IMR-90 (cell line): ENCODE measurements at regions not wholly inside any gene's neighbourhood (a gene's known extent, or its start where the extent isn't known, plus 50 kb on each side); places are given as distances from the start of the nearest gene placed in this dataset.

Experiments used
- ATAC-seq: fragments of 200-7000 bp; cut with Tn5 transposase; 2 replicates; pipeline ENCODE4 v1.9.1; 2020; ENCODE audit warnings: low read depth, mild to moderate bottlenecking, moderate library complexity
- BruUV-seq: library from RNA; stranded (reverse); fragments of 400-500 nt; replicated peaks from 2 replicates; lab custom pipeline; 2021; lab: Mats Ljungman, UMichigan
- CTCF ChIA-PET: fragments of 300-600 bp; formaldehyde crosslinking; extraction: SDS; loops from one replicate; lab custom pipeline; 2021; ENCODE audit warnings: antibody characterized with exemption; lab: Yijun Ruan, JAX
- POLR2A ChIA-PET: fragments of 300-600 bp; sonication (Branson Sonifier 250); formaldehyde crosslinking; loops from one replicate; lab custom pipeline; 2022; ENCODE audit warnings: antibody characterized with exemption; ENCODE audit not compliant: unreplicated experiment; lab: Charles Lee
- DNase-seq: peaks from one replicate; pipeline ENCODE4 v3.0.0; 2013
- H2AFZ ChIP-seq: replicated peaks from 2 replicates; pipeline ENCODE3; 2013; ENCODE audit warnings: low read length, mild to moderate bottlenecking; ENCODE audit not compliant: poor library complexity
- H2AK5ac ChIP-seq: 2 replicates; pipeline ENCODE4 v1.6.1; 2013; ENCODE audit warnings: low read depth, low read length, inconsistent platforms
- H2AK9ac ChIP-seq: replicated peaks from 2 replicates; pipeline ENCODE3; 2013; ENCODE audit warnings: mild to moderate bottlenecking, low read depth, low read length, moderate library complexity; ENCODE audit not compliant: poor library complexity
- H2BK120ac ChIP-seq: 2 replicates; pipeline ENCODE4 v1.6.1; 2013; ENCODE audit warnings: low read depth, low read length, inconsistent platforms
- H2BK15ac ChIP-seq: 3 replicates; pipeline ENCODE4 v1.6.1; 2013; ENCODE audit warnings: low read depth, low read length, inconsistent platforms
- H2BK20ac ChIP-seq: 2 replicates; pipeline ENCODE4 v1.6.1; 2013; ENCODE audit warnings: low read depth, mild to moderate bottlenecking, inconsistent platforms, low read length, moderate library complexity
- H2BK5ac ChIP-seq: 2 replicates; pipeline ENCODE4 v1.6.1; 2013; ENCODE audit warnings: mild to moderate bottlenecking, low read depth, low read length, inconsistent platforms; ENCODE audit not compliant: poor library complexity, severe bottlenecking
- H3K14ac ChIP-seq: replicated peaks from 2 replicates; pipeline ENCODE4 v1.6.1; 2013; ENCODE audit warnings: low read depth, low read length, inconsistent platforms
- H3K18ac ChIP-seq: 2 replicates; pipeline ENCODE4 v1.6.1; 2013; ENCODE audit warnings: low read depth, low read length, control low read depth
- H3K23ac ChIP-seq: 2 replicates; pipeline ENCODE4 v1.6.1; 2013; ENCODE audit warnings: low read depth, low read length, inconsistent platforms
- H3K27ac ChIP-seq: 2 replicates; pipeline ENCODE4 v1.5.1; 2013; ENCODE audit warnings: mild to moderate bottlenecking, control low read depth, low read length; ENCODE audit not compliant: insufficient read depth
- H3K27me3 ChIP-seq: 2 replicates; pipeline ENCODE4 v1.6.1; 2013; ENCODE audit warnings: low read length; ENCODE audit not compliant: control insufficient read depth, insufficient read depth
- H3K36me3 ChIP-seq: 2 replicates; pipeline ENCODE4 v1.6.1; 2013; ENCODE audit warnings: low read length, mixed read lengths; ENCODE audit not compliant: control insufficient read depth, insufficient read depth
- H3K4ac ChIP-seq: 2 replicates; pipeline ENCODE4 v1.6.1; 2013; ENCODE audit warnings: low read depth, low read length, inconsistent platforms
- H3K4me1 ChIP-seq: 2 replicates; pipeline ENCODE4 v1.6.1; 2013; ENCODE audit warnings: low read length, mixed read lengths; ENCODE audit not compliant: control insufficient read depth, insufficient read depth
- H3K4me2 ChIP-seq: 2 replicates; pipeline ENCODE4 v1.6.1; 2013; ENCODE audit warnings: low read depth, mild to moderate bottlenecking, control low read depth, low read length, moderate library complexity
- H3K4me3 ChIP-seq: 2 replicates; pipeline ENCODE4 v1.5.1; 2013; ENCODE audit warnings: low read depth, mild to moderate bottlenecking, control low read depth, low read length, moderate library complexity; ENCODE audit not compliant: insufficient read depth
- H3K56ac ChIP-seq: 2 replicates; pipeline ENCODE4 v1.6.1; 2013; ENCODE audit warnings: low read length, inconsistent platforms; ENCODE audit not compliant: insufficient read depth; ENCODE audit errors: extremely low read depth
- H3K79me1 ChIP-seq, 2 experiments: 2 replicates each; pipeline ENCODE4 v1.6.1; 2013; ENCODE audit warnings: low read length in 2 of 2, inconsistent platforms in 1 of 2, low read depth in 1 of 2
- H3K9ac ChIP-seq: 2 replicates; pipeline ENCODE4 v1.6.1; 2013; ENCODE audit warnings: low read depth, low read length, control low read depth
- H3K9me1 ChIP-seq: 2 replicates; pipeline ENCODE4 v1.6.1; 2013; ENCODE audit warnings: low read length, inconsistent platforms; ENCODE audit not compliant: insufficient read depth
- H3K9me3 ChIP-seq: 2 replicates; pipeline ENCODE4 v1.6.1; 2013; ENCODE audit warnings: low read length; ENCODE audit not compliant: control insufficient read depth, insufficient read depth
- H4K20me1 ChIP-seq: 2 replicates; pipeline ENCODE4 v1.6.1; 2013; ENCODE audit warnings: low read length, inconsistent platforms; ENCODE audit not compliant: insufficient read depth
- H4K5ac ChIP-seq: 2 replicates; pipeline ENCODE4 v1.6.1; 2013; ENCODE audit warnings: mild to moderate bottlenecking, low read depth, low read length, control low read depth
- H4K8ac ChIP-seq, 2 experiments: 2 replicates each; pipeline ENCODE4 v1.6.1; 2013; ENCODE audit warnings: low read depth in 2 of 2, low read length in 2 of 2, control low read depth in 1 of 2, inconsistent platforms in 1 of 2
- H4K91ac ChIP-seq: 2 replicates; pipeline ENCODE4 v1.6.1; 2013; ENCODE audit warnings: low read depth, low read length, inconsistent platforms; ENCODE audit not compliant: insufficient read depth
- BHLHE40 ChIP-seq: fragments of 150-350 bp; IDR thresholded peaks from 2 replicates; pipeline ENCODE4 v1.6.1; 2016; ENCODE audit warnings: mild to moderate bottlenecking, low read depth, low read length
- CEBPB ChIP-seq: IDR thresholded peaks from 2 replicates; pipeline ENCODE4 v1.6.1; 2012; ENCODE audit warnings: low read depth, low read length, improper control_type of control experiment
- CHD1 ChIP-seq: IDR thresholded peaks from 2 replicates; pipeline ENCODE4 v1.6.1; 2012; ENCODE audit warnings: low read depth, low read length, improper control_type of control experiment
- FOS ChIP-seq: fragments of 150-350 bp; IDR thresholded peaks from 2 replicates; pipeline ENCODE4 v1.6.1; 2016; ENCODE audit warnings: low read depth, low read length
- MAFK ChIP-seq: IDR thresholded peaks from 2 replicates; pipeline ENCODE4 v1.6.1; 2012; ENCODE audit warnings: low read depth, low read length, improper control_type of control experiment
- MAZ ChIP-seq: IDR thresholded peaks from 2 replicates; pipeline ENCODE4 v1.6.1; 2012; ENCODE audit warnings: low read depth, mild to moderate bottlenecking, low read length, improper control_type of control experiment, moderate library complexity, borderline replicate concordance
- MXI1 ChIP-seq: IDR thresholded peaks from 2 replicates; pipeline ENCODE4 v1.6.1; 2012; ENCODE audit warnings: low read depth, mild to moderate bottlenecking, low read length, moderate library complexity, borderline replicate concordance
- NFE2L2 ChIP-seq: fragments of 150-350 bp; IDR thresholded peaks from 2 replicates; pipeline ENCODE4 v1.6.1; 2016; ENCODE audit warnings: low read depth, mild to moderate bottlenecking, low read length
- POLR2A ChIP-seq: IDR thresholded peaks from 2 replicates; pipeline ENCODE4 v1.6.1; 2012; ENCODE audit warnings: mild to moderate bottlenecking, low read depth, low read length
- RAD21 ChIP-seq: IDR thresholded peaks from 2 replicates; pipeline ENCODE4 v1.6.1; 2012; ENCODE audit warnings: low read length, improper control_type of control experiment
- RCOR1 ChIP-seq: IDR thresholded peaks from 2 replicates; pipeline ENCODE4 v1.6.1; 2012; ENCODE audit warnings: mild to moderate bottlenecking, low read length, improper control_type of control experiment; ENCODE audit not compliant: insufficient replicate concordance
- RFX5 ChIP-seq: IDR thresholded peaks from 2 replicates; pipeline ENCODE4 v1.8.0; 2012; ENCODE audit warnings: low read depth, mild to moderate bottlenecking, low read length, moderate library complexity
- whole genome bisulfite sequencing, 2 experiments: methylation state at CpG; one replicate each; pipeline versions ENCODE4 v1.1.5 to v1.1.7; 2013; ENCODE audit warnings: missing lambda C conversion rate in 2 of 2; ENCODE audit not compliant: insufficient read length in 1 of 2; ENCODE audit errors: extremely low coverage in 2 of 2; 5-methylcytosine and 5-hydroxymethylcytosine counted together
- dilution Hi-C: fragments of 300-500 bp; cut with HindIII; formaldehyde crosslinking; loops from one replicate; pipeline ENCODE4 v1.14.3; 2018; ENCODE audit warnings: low sequenced_read_pairs; ENCODE audit not compliant: unreplicated experiment
- in situ Hi-C: fragments of 300-500 bp; cut with MboI; formaldehyde crosslinking; loops from 3 replicates; pipeline ENCODE4 v1.14.3; 2019; ENCODE audit warnings: low sequenced_read_pairs, inconsistent platforms, mixed read lengths
- intact Hi-C: fragments of 100-400 bp; cut with micrococcal nuclease; formaldehyde crosslinking; loops from 2 replicates; pipeline ENCODE4 v1.10.0; 2022
- TF ChIP-seq, protein P1 (sequence below): conservative IDR thresholded peaks from 2 replicates; pipeline ENCODE4 v1.5.1; 2012; ENCODE audit warnings: mild to moderate bottlenecking, low read depth, low read length, improper control_type of control experiment
- TF ChIP-seq, protein P2 (sequence below): fragments of 150-350 bp; IDR thresholded peaks from 2 replicates; pipeline ENCODE4 v1.6.1; 2016; ENCODE audit warnings: low read depth, mild to moderate bottlenecking, low read length, moderate library complexity, borderline replicate concordance
- TF ChIP-seq, protein P3 (sequence below): fragments of 150-350 bp; IDR thresholded peaks from 2 replicates; pipeline ENCODE4 v1.6.1; 2017; ENCODE audit warnings: mild to moderate bottlenecking, antibody characterized with exemption, low read length, low read depth

DNA sequence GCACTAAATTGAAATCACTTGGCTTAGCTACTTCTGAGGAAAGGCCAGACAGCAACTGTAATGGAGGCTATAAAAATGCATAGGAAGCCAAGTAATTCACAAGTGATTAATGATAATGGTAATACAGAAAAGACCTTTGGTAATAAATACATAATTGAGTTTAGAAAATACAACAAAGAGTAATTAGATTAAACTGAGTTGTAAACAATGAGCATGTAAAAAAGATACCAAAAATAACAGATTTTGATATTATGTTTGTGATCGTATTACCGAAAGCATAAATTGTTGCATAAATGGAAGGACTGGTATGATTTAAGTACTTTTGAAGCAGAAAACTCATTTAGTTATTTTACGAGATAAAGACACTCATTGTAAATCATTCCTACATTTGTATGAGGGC lies 556.7 kb upstream of the TMPRSS15 start:
- in situ Hi-C loops (no loop called here), intact Hi-C loops (no loop called here), dilution Hi-C loops (no loop called here)
- no TSS peak for BruUV-seq
- ATAC-seq (no peak), DNase-seq (no peak)
- Histone ChIP-seq H4K20me1 (no peaks in the 10 kb centered on the region), H4K5ac (no peak overlapping the region), H2AFZ (no peak overlapping the region), H4K91ac (no peak overlapping the region), H3K79me1 (no peaks in the 10 kb centered on the region), H3K9me1 (no peaks in the 10 kb centered on the region), H3K27me3 (no peaks in the 10 kb centered on the region), H3K9ac (no peak overlapping the region), H3K27ac (no peak overlapping the region), H2BK5ac (no peak overlapping the region), H3K4ac (no peak overlapping the region), H3K14ac (no peak overlapping the region), H2AK9ac (no peak overlapping the region), H3K4me2 (no peak overlapping the region), H3K56ac (no peak overlapping the region), H2AK5ac (no peak overlapping the region), H2BK15ac (no peak overlapping the region), H3K9me3 (peaks cover 6% of the 10 kb centered on the region), H4K8ac (no peak overlapping the region), H3K4me3 (no peak overlapping the region), H3K4me1 (no peaks in the 10 kb centered on the region), H2BK20ac (no peak overlapping the region), H3K36me3 (no peaks in the 10 kb centered on the region), H3K18ac (no peak overlapping the region), H2BK120ac (no peak overlapping the region), H3K23ac (no peak overlapping the region)
- ChIA-PET POLR2A (no interaction called here), CTCF (no interaction called here)
- WGBS, 2 experiments = no CpG with 5 or more reads among the region's 3 CpGs
- no peak for TF ChIP-seq CEBPB
- TF ChIP-seq FOS = no peak
- no peak for TF ChIP-seq MXI1
- no peak for TF ChIP-seq MAFK
- TF ChIP-seq MAZ = no peak
- no peak for TF ChIP-seq BHLHE40
- TF ChIP-seq RAD21 = no peak
- no peak for TF ChIP-seq RFX5
- no peak for TF ChIP-seq CHD1
- TF ChIP-seq, protein P1, sequence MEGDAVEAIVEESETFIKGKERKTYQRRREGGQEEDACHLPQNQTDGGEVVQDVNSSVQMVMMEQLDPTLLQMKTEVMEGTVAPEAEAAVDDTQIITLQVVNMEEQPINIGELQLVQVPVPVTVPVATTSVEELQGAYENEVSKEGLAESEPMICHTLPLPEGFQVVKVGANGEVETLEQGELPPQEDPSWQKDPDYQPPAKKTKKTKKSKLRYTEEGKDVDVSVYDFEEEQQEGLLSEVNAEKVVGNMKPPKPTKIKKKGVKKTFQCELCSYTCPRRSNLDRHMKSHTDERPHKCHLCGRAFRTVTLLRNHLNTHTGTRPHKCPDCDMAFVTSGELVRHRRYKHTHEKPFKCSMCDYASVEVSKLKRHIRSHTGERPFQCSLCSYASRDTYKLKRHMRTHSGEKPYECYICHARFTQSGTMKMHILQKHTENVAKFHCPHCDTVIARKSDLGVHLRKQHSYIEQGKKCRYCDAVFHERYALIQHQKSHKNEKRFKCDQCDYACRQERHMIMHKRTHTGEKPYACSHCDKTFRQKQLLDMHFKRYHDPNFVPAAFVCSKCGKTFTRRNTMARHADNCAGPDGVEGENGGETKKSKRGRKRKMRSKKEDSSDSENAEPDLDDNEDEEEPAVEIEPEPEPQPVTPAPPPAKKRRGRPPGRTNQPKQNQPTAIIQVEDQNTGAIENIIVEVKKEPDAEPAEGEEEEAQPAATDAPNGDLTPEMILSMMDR = no peak
- TF ChIP-seq POLR2A = no peak
- TF ChIP-seq RCOR1 = no peak
- TF ChIP-seq NFE2L2 = no peak
- TF ChIP-seq, protein P2, sequence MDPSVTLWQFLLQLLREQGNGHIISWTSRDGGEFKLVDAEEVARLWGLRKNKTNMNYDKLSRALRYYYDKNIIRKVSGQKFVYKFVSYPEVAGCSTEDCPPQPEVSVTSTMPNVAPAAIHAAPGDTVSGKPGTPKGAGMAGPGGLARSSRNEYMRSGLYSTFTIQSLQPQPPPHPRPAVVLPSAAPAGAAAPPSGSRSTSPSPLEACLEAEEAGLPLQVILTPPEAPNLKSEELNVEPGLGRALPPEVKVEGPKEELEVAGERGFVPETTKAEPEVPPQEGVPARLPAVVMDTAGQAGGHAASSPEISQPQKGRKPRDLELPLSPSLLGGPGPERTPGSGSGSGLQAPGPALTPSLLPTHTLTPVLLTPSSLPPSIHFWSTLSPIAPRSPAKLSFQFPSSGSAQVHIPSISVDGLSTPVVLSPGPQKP = no peak
- TF ChIP-seq, protein P3, sequence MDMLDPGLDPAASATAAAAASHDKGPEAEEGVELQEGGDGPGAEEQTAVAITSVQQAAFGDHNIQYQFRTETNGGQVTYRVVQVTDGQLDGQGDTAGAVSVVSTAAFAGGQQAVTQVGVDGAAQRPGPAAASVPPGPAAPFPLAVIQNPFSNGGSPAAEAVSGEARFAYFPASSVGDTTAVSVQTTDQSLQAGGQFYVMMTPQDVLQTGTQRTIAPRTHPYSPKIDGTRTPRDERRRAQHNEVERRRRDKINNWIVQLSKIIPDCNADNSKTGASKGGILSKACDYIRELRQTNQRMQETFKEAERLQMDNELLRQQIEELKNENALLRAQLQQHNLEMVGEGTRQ = no peak
